Body of pancreas (tissue), 4 donors: ENCODE measurements at regions not wholly inside any gene's neighbourhood (a gene's known extent, or its start where the extent isn't known, plus 50 kb on each side); places are given as distances from the start of the nearest gene placed in this dataset.

Experiments
- POLR2A ChIP-seq, 3 donors: fragments of 450-650 bp; IDR thresholded peaks; one replicate each; pipeline ENCODE4 v1.6.1; 2016; ENCODE audit warnings: antibody characterized with exemption in 3 of 3, mild to moderate bottlenecking in 2 of 3
- TF ChIP-seq, protein P1 (sequence below), 7 experiments: fragments of 450-650 bp in 4 of 7; fragments of 200-600 bp in 3 of 7; sonication (generic) in 3 of 7; IDR thresholded peaks; one replicate each; pipeline ENCODE4 v1.5.1; 2016 to 2019; ENCODE audit warnings: antibody characterized with exemption in 7 of 7

DNA sequence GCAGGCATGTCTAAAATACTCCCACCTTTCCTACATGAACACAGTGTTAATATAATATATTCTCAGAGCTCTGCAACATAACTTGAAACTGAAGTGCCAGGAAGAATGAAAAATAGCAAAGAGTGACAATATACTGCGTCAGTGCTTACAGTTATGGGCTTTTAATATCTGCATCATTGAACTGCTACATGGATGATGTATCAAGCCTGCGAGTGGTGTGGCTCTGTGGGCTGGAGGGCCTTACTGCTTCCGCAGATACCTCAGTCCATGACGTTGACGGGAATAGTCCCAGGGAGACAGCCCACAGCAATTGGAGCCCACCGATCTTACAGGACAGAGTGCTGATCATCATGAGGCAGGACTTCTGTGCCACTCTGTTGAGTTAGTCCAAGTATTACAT, 727.0 kb downstream of the NR2F2 start:
- no peak for TF ChIP-seq POLR2A (IDR thresholded peaks at IDR 0.05)
- TF ChIP-seq, protein P1, sequence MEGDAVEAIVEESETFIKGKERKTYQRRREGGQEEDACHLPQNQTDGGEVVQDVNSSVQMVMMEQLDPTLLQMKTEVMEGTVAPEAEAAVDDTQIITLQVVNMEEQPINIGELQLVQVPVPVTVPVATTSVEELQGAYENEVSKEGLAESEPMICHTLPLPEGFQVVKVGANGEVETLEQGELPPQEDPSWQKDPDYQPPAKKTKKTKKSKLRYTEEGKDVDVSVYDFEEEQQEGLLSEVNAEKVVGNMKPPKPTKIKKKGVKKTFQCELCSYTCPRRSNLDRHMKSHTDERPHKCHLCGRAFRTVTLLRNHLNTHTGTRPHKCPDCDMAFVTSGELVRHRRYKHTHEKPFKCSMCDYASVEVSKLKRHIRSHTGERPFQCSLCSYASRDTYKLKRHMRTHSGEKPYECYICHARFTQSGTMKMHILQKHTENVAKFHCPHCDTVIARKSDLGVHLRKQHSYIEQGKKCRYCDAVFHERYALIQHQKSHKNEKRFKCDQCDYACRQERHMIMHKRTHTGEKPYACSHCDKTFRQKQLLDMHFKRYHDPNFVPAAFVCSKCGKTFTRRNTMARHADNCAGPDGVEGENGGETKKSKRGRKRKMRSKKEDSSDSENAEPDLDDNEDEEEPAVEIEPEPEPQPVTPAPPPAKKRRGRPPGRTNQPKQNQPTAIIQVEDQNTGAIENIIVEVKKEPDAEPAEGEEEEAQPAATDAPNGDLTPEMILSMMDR (IDR thresholded peaks at IDR 0.05) = no peak
